ENCODE measurements at regions not wholly inside any gene's neighbourhood (a gene's known extent, or its start where the extent isn't known, plus 50 kb on each side); places are given as distances from the start of the nearest gene placed in this dataset.

GRCh38 chr15:36175186-36175740 is 404.2 kb upstream of the CDIN1 start (continued):
- TF ChIP-seq ZFX (IDR thresholded peaks at IDR 0.05): no peak
- TF ChIP-seq ELF1 (IDR thresholded peaks at IDR 0.05; ENCODE audit: borderline replicate concordance, low read depth): no peak

- CTCF ChIA-PET: no interaction called here
- intact Hi-C loops (cut with micrococcal nuclease): no loop called here
- H3K4me2 ChIP-seq (ENCODE audit: low read length): no peak overlapping the region
- TF ChIP-seq EGR1 (IDR thresholded peaks at IDR 0.05; ENCODE audit: low read depth): no peak
- TF ChIP-seq YY1 (IDR thresholded peaks at IDR 0.05; ENCODE audit: extremely low read depth, insufficient replicate concordance, low read depth, low read length): no peak
- TF ChIP-seq SRF (IDR thresholded peaks at IDR 0.05; ENCODE audit: low read depth): no peak
- TF ChIP-seq CEBPB (IDR thresholded peaks at IDR 0.05; ENCODE audit: low read depth): no peak
- no peaks in the 10 kb centered on the region for H3K36me3 ChIP-seq (ENCODE audit: control insufficient read depth in 1 of 2, insufficient read depth in 2 of 2, low read length in 2 of 2)
- ATAC-seq (no peak), DNase-seq (ENCODE audit: low read depth, low spot score) (no peak)
- RAD21 ChIA-PET (ENCODE audit: low non-redundant PET in 1 of 2, low total read pairs in 2 of 2, uncharacterized antibody in 2 of 2, unreplicated experiment in 2 of 2): no interaction called here
- H3K27me3 ChIP-seq (ENCODE audit: insufficient read depth, low read length): no peaks in the 10 kb centered on the region
- no peaks in the 10 kb centered on the region for H3K9me3 ChIP-seq (ENCODE audit: control insufficient read depth in 1 of 2, insufficient read depth in 1 of 2, low read depth in 1 of 2, low read length in 2 of 2)
- no peaks in the 10 kb centered on the region for H3K4me1 ChIP-seq (ENCODE audit: control insufficient read depth in 1 of 2, insufficient read depth in 2 of 2, low read length in 2 of 2)
- no peaks in the 10 kb centered on the region for H3K9me2 ChIP-seq (ENCODE audit: insufficient read depth)
- H3K79me2 ChIP-seq (ENCODE audit: insufficient read depth, low read length): no peaks in the 10 kb centered on the region
- no peaks in the 10 kb centered on the region for H4K20me1 ChIP-seq (ENCODE audit: insufficient read depth)
- no TSS peak for BruUV-seq (replicated peaks)
- POLR2A ChIA-PET: no interaction called here
- H3K27ac ChIP-seq (ENCODE audit: low read depth, low read length): no peak overlapping the region
- H3K4me3 ChIP-seq (replicated peaks in 1 of 2; ENCODE audit: low read depth in 1 of 2, low read length in 2 of 2): no peak overlapping the region
- H2AFZ ChIP-seq (ENCODE audit: low read depth, low read length, poor library complexity, severe bottlenecking): no peak overlapping the region
- H3K9ac ChIP-seq (ENCODE audit: low read length): no peak overlapping the region
Observed at GRCh38 chr15:36175741-36176291, 403.6 kb upstream of the CDIN1 start.

- RAD21 ChIA-PET (ENCODE audit: low non-redundant PET in 1 of 2, low total read pairs in 2 of 2, uncharacterized antibody in 2 of 2, unreplicated experiment in 2 of 2): no interaction called here
- intact Hi-C loops (cut with micrococcal nuclease): no loop called here
- TF ChIP-seq CTCF (IDR thresholded peaks at IDR 0.05 in 2 of 3, conservative IDR thresholded peaks at IDR 0.05 in 1 of 3; ENCODE audit: borderline replicate concordance in 1 of 3, insufficient read depth in 1 of 3, low read depth in 2 of 3, low read length in 2 of 3) (no peak), EGR1 (IDR thresholded peaks at IDR 0.05; ENCODE audit: low read depth) (no peak)
- Histone ChIP-seq H3K9me2 (ENCODE audit: insufficient read depth) (no peaks in the 10 kb centered on the region), H3K79me2 (ENCODE audit: insufficient read depth, low read length) (no peaks in the 10 kb centered on the region), H3K4me2 (ENCODE audit: low read length) (no peak overlapping the region), H2AFZ (ENCODE audit: low read depth, low read length, poor library complexity, severe bottlenecking) (no peak overlapping the region), H3K27ac (ENCODE audit: low read depth, low read length) (no peak overlapping the region), H3K36me3 (ENCODE audit: control insufficient read depth in 1 of 2, insufficient read depth in 2 of 2, low read length in 2 of 2) (no peaks in the 10 kb centered on the region), H3K4me1 (ENCODE audit: control insufficient read depth in 1 of 2, insufficient read depth in 2 of 2, low read length in 2 of 2) (no peaks in the 10 kb centered on the region), H3K9me3 (ENCODE audit: control insufficient read depth in 1 of 2, insufficient read depth in 1 of 2, low read depth in 1 of 2, low read length in 2 of 2) (no peaks in the 10 kb centered on the region), H3K27me3 (ENCODE audit: insufficient read depth, low read length) (no peaks in the 10 kb centered on the region), H3K4me3 (replicated peaks in 1 of 2; ENCODE audit: low read depth in 1 of 2, low read length in 2 of 2) (no peak overlapping the region), H3K9ac (ENCODE audit: low read length) (no peak overlapping the region), H4K20me1 (ENCODE audit: insufficient read depth) (no peaks in the 10 kb centered on the region)
- POLR2A ChIA-PET: no interaction called here
- CTCF ChIA-PET: no interaction called here
- ATAC-seq (no peak), DNase-seq (ENCODE audit: low read depth, low spot score) (no peak)
- no TSS peak for BruUV-seq (replicated peaks)
Observed at GRCh38 chr15:36177590-36178302, 401.7 kb upstream of the CDIN1 start.

Data from HCT116 (cell line).